ENCODE measurements at regions not wholly inside any gene's neighbourhood (a gene's known extent, or its start where the extent isn't known, plus 50 kb on each side); places are given as distances from the start of the nearest gene placed in this dataset.

DNA sequence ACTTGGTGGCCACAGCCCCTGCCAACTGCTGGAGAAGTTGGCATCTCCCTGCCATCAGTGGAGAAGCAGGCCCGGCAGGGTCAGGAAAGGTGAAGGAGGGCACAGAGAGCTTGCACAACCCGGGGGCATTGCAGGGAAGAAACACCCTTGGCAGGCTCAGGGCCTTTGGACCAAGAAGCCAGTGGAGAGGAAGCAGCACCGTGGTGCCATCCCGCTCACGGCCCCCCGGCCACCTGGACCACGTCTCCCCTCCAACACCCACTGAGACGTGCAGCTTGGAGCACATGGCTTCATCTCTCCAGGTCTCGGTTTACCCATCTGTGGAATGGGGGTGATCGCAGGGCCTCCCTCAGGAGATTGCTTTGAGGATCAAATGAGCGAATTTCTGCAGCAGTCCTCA, 158.1 kb downstream of the RBFOX3 start:
- TF ChIP-seq, protein P1, sequence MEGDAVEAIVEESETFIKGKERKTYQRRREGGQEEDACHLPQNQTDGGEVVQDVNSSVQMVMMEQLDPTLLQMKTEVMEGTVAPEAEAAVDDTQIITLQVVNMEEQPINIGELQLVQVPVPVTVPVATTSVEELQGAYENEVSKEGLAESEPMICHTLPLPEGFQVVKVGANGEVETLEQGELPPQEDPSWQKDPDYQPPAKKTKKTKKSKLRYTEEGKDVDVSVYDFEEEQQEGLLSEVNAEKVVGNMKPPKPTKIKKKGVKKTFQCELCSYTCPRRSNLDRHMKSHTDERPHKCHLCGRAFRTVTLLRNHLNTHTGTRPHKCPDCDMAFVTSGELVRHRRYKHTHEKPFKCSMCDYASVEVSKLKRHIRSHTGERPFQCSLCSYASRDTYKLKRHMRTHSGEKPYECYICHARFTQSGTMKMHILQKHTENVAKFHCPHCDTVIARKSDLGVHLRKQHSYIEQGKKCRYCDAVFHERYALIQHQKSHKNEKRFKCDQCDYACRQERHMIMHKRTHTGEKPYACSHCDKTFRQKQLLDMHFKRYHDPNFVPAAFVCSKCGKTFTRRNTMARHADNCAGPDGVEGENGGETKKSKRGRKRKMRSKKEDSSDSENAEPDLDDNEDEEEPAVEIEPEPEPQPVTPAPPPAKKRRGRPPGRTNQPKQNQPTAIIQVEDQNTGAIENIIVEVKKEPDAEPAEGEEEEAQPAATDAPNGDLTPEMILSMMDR (conservative IDR thresholded peaks at IDR 0.05; ENCODE audit: low read depth, low read length): no peak
- TF ChIP-seq EZH2 (IDR thresholded peaks at IDR 0.05; ENCODE audit: low read length, unreplicated experiment): no peak
- no peak for TF ChIP-seq EZH2phosphoT487 (IDR thresholded peaks at IDR 0.05; ENCODE audit: borderline replicate concordance, low read length)
